Right lobe of liver (tissue), 4 donors: ENCODE measurements at regions not wholly inside any gene's neighbourhood (a gene's known extent, or its start where the extent isn't known, plus 50 kb on each side); places are given as distances from the start of the nearest gene placed in this dataset.

Experiments used
- POLR2A ChIP-seq: fragments of 450-650 bp; IDR thresholded peaks from one replicate; pipeline ENCODE4 v1.6.1; 2017; ENCODE audit warnings: antibody characterized with exemption, mild to moderate bottlenecking
- TF ChIP-seq, protein P1 (sequence below), 4 donors: fragments of 200-600 bp in 3 of 4; fragments of 450-650 bp in 1 of 4; IDR thresholded peaks; one replicate each; pipeline versions ENCODE4 v1.5.1 to v1.8.0; 2016 to 2022; ENCODE audit warnings: antibody characterized with exemption in 4 of 4, mild to moderate bottlenecking in 2 of 4
- donor health status: DM: no; HTN: no; CAD: no.
- donor health status: DM: no; HTN: no; CAD: no.
- donor health status: DM: no; HTN: yes; CAD: no.

DNA sequence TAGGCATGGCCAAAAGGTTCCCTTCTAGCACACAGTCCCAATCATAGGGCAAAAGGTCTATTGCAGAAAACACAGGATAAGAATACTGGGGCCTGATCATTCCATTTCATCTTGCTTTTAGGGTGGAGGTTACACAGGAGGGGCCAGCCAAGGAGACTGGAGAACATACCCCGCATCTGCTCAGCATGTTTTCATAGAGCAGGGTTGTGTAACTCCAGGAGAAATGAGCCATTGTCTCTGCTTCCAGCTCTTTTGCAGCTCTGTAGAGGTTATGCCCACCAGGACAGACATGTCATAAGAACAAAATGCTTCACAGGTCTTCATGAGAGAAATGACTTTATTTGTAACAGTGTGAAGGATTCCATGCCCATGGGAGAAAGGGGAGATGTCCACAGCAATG is 742.8 kb downstream of the DACH1 start:
- TF ChIP-seq, protein P1, sequence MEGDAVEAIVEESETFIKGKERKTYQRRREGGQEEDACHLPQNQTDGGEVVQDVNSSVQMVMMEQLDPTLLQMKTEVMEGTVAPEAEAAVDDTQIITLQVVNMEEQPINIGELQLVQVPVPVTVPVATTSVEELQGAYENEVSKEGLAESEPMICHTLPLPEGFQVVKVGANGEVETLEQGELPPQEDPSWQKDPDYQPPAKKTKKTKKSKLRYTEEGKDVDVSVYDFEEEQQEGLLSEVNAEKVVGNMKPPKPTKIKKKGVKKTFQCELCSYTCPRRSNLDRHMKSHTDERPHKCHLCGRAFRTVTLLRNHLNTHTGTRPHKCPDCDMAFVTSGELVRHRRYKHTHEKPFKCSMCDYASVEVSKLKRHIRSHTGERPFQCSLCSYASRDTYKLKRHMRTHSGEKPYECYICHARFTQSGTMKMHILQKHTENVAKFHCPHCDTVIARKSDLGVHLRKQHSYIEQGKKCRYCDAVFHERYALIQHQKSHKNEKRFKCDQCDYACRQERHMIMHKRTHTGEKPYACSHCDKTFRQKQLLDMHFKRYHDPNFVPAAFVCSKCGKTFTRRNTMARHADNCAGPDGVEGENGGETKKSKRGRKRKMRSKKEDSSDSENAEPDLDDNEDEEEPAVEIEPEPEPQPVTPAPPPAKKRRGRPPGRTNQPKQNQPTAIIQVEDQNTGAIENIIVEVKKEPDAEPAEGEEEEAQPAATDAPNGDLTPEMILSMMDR (IDR thresholded peaks at IDR 0.05), result no peak
- no peak for TF ChIP-seq POLR2A
